ENCODE measurements at regions not wholly inside any gene's neighbourhood (a gene's known extent, or its start where the extent isn't known, plus 50 kb on each side); places are given as distances from the start of the nearest gene placed in this dataset.

DNA sequence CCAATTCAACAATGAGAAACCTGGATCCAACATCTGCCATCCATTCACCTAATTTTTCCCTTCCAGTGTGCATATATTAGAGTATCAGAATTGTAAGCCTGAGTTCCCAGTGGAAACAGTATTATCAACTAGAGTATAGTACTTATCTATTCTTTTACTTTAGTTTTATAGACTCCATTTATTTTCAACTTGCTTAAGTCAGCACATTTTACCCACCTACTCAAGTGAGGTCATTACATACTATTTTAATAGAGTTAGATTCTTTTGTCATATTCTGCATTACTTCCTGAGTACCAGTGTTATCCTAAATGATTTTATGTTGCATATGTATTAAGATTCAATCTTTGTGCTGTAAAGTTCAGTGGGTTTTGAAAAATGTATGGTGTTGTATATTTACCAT is 1393.3 kb downstream of the MAT2B start:
- Histone ChIP-seq H3K27ac (ENCODE audit: low read length) (no peak overlapping the region), H3K4me1 (ENCODE audit: control insufficient read depth, insufficient read depth, low read length) (no peaks in the 10 kb centered on the region), H3K36me3 (ENCODE audit: control insufficient read depth, insufficient read depth, low read length) (no peaks in the 10 kb centered on the region), H3K4me3 (ENCODE audit: low read length) (no peak overlapping the region), H3K27me3 (ENCODE audit: control insufficient read depth, insufficient read depth, low read length) (no peaks in the 10 kb centered on the region), H3K9me3 (ENCODE audit: control insufficient read depth, low read depth, low read length) (peaks cover 4% of the 10 kb centered on the region)
- DNase-seq: no peak

- no CpG with 5 or more reads among the region's 3 CpGs for WGBS (ENCODE audit: insufficient coverage, low lambda C conversion rate)
- no peaks in the 10 kb centered on the region for H3K9me3 ChIP-seq (ENCODE audit: control insufficient read depth, low read depth, low read length)
- no peaks in the 10 kb centered on the region for H3K27me3 ChIP-seq (ENCODE audit: control insufficient read depth, insufficient read depth, low read length)
- DNase-seq: no peak
- H3K27ac ChIP-seq (ENCODE audit: low read length): no peak overlapping the region
- H3K4me1 ChIP-seq (ENCODE audit: control insufficient read depth, insufficient read depth, low read length): no peaks in the 10 kb centered on the region
- no peaks in the 10 kb centered on the region for H3K36me3 ChIP-seq (ENCODE audit: control insufficient read depth, insufficient read depth, low read length)
- H3K4me3 ChIP-seq (ENCODE audit: low read length): no peak overlapping the region
These were observed 1404.3 kb downstream of the MAT2B start for GRCh38 chr5:164909673-164910072.

GRCh38 chr5:164921722-164922121 is 1416.3 kb downstream of the MAT2B start:
- no peak for DNase-seq
- H3K36me3 ChIP-seq (ENCODE audit: control insufficient read depth, insufficient read depth, low read length): no peaks in the 10 kb centered on the region
- H3K27ac ChIP-seq (ENCODE audit: low read length): no peak overlapping the region
- H3K4me3 ChIP-seq (ENCODE audit: low read length): no peak overlapping the region
- no peaks in the 10 kb centered on the region for H3K4me1 ChIP-seq (ENCODE audit: control insufficient read depth, insufficient read depth, low read length)
- H3K27me3 ChIP-seq (ENCODE audit: control insufficient read depth, insufficient read depth, low read length): no peaks in the 10 kb centered on the region
- H3K9me3 ChIP-seq (ENCODE audit: control insufficient read depth, low read depth, low read length): peaks cover 14% of the 10 kb centered on the region

- Histone ChIP-seq H3K4me1 (ENCODE audit: control insufficient read depth, insufficient read depth, low read length) (no peaks in the 10 kb centered on the region), H3K27me3 (ENCODE audit: control insufficient read depth, insufficient read depth, low read length) (no peaks in the 10 kb centered on the region), H3K27ac (ENCODE audit: low read length) (no peak overlapping the region), H3K4me3 (ENCODE audit: low read length) (no peak overlapping the region), H3K9me3 (ENCODE audit: control insufficient read depth, low read depth, low read length) (no peaks in the 10 kb centered on the region), H3K36me3 (ENCODE audit: control insufficient read depth, insufficient read depth, low read length) (no peaks in the 10 kb centered on the region)
- no peak for DNase-seq
- WGBS (ENCODE audit: insufficient coverage, low lambda C conversion rate): no CpG with 5 or more reads among the region's 7 CpGs
These were observed 1428.6 kb downstream of the MAT2B start for GRCh38 chr5:164934039-164934438.

DNA sequence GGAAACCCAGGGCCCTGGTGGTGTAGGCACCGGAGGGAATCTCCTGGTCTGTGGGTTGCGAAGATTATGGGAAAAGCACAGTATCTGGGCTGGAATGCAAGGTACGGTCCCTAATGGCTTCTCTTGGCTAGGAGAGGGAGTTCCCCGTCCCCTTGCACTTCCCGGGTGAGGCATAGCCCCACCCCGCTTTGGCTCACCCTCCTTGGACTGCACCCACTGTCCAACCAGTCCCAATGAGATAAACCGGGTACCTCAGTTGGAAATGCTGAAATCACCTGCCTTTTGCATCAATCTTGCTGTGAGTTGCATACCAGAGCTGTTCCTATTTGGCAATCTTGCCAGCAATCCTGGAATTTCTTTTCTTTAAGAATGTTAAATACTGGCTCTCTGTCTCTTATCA is 1429.1 kb downstream of the MAT2B start:
- WGBS (ENCODE audit: insufficient coverage, low lambda C conversion rate): no CpG with 5 or more reads among the region's 7 CpGs
- Histone ChIP-seq H3K27ac (ENCODE audit: low read length) (no peak overlapping the region), H3K4me3 (ENCODE audit: low read length) (no peak overlapping the region), H3K4me1 (ENCODE audit: control insufficient read depth, insufficient read depth, low read length) (no peaks in the 10 kb centered on the region), H3K27me3 (ENCODE audit: control insufficient read depth, insufficient read depth, low read length) (no peaks in the 10 kb centered on the region), H3K9me3 (ENCODE audit: control insufficient read depth, low read depth, low read length) (no peaks in the 10 kb centered on the region), H3K36me3 (ENCODE audit: control insufficient read depth, insufficient read depth, low read length) (no peaks in the 10 kb centered on the region)
- no peak for DNase-seq

DNA sequence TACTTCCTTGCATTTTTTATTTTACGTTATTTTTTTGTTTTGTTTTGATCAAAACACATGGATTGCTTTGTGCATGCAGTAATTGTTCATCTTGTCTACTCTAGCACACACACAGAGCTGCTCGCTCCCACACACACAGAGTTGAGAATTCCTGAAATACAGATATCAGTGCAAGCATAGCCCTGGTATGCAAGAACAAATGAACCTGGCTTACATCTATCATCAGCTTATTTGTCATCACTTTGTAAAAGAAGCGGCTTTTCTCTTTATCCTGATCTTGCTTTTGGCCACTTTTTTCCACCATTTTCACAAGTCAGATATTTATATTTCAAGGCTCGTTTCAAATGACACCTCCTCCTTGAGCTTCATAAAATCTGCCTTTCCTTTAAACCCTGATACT is 1435.7 kb downstream of the MAT2B start:
- Histone ChIP-seq H3K9me3 (ENCODE audit: control insufficient read depth, low read depth, low read length) (no peaks in the 10 kb centered on the region), H3K36me3 (ENCODE audit: control insufficient read depth, insufficient read depth, low read length) (no peaks in the 10 kb centered on the region), H3K4me3 (ENCODE audit: low read length) (no peak overlapping the region), H3K27ac (ENCODE audit: low read length) (no peak overlapping the region), H3K27me3 (ENCODE audit: control insufficient read depth, insufficient read depth, low read length) (no peaks in the 10 kb centered on the region), H3K4me1 (ENCODE audit: control insufficient read depth, insufficient read depth, low read length) (no peaks in the 10 kb centered on the region)
- WGBS (ENCODE audit: insufficient coverage, low lambda C conversion rate): 81% methylated on average over 2 of the region's 4 CpGs
- no peak for DNase-seq

DNA sequence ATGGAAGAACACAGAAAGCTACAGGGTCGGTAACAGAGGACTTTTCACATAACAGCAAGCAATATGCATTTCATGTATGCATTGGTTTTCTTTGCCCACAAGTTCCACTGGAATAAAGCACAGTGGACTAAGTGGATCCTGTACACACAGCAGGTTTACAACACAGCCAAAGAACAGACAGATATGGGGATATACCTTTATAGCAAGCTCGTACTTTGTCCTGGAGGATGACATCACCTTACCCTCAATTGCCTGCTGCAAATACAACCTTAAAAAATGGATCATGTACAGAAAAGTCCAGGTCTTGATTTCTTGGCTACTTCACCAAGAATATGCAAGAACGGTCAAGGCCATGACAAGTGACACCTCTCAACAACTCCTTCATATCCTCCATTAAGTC is 1445.5 kb downstream of the MAT2B start:
- H3K27me3 ChIP-seq (ENCODE audit: control insufficient read depth, insufficient read depth, low read length): no peaks in the 10 kb centered on the region
- H3K4me1 ChIP-seq (ENCODE audit: control insufficient read depth, insufficient read depth, low read length): no peaks in the 10 kb centered on the region
- H3K36me3 ChIP-seq (ENCODE audit: control insufficient read depth, insufficient read depth, low read length): no peaks in the 10 kb centered on the region
- no peaks in the 10 kb centered on the region for H3K9me3 ChIP-seq (ENCODE audit: control insufficient read depth, low read depth, low read length)
- H3K27ac ChIP-seq (ENCODE audit: low read length): no peak overlapping the region
- WGBS (ENCODE audit: insufficient coverage, low lambda C conversion rate): 50% methylated on average over 2 of the region's 3 CpGs
- H3K4me3 ChIP-seq (ENCODE audit: low read length): no peak overlapping the region
- DNase-seq: peak; percentile 27 to 72

- Histone ChIP-seq H3K36me3 (ENCODE audit: control insufficient read depth, insufficient read depth, low read length) (no peaks in the 10 kb centered on the region), H3K27me3 (ENCODE audit: control insufficient read depth, insufficient read depth, low read length) (no peaks in the 10 kb centered on the region), H3K4me3 (ENCODE audit: low read length) (no peak overlapping the region), H3K27ac (ENCODE audit: low read length) (no peak overlapping the region), H3K4me1 (ENCODE audit: control insufficient read depth, insufficient read depth, low read length) (no peaks in the 10 kb centered on the region), H3K9me3 (ENCODE audit: control insufficient read depth, low read depth, low read length) (no peaks in the 10 kb centered on the region)
- WGBS (ENCODE audit: insufficient coverage, low lambda C conversion rate): no CpG with 5 or more reads among the region's 2 CpGs
- DNase-seq: no peak
These were observed 1446.2 kb downstream of the MAT2B start for GRCh38 chr5:164951570-164951969.

- Histone ChIP-seq H3K4me1 (ENCODE audit: control insufficient read depth, insufficient read depth, low read length) (no peaks in the 10 kb centered on the region), H3K27ac (ENCODE audit: low read length) (no peak overlapping the region), H3K36me3 (ENCODE audit: control insufficient read depth, insufficient read depth, low read length) (no peaks in the 10 kb centered on the region), H3K9me3 (ENCODE audit: control insufficient read depth, low read depth, low read length) (no peaks in the 10 kb centered on the region), H3K4me3 (ENCODE audit: low read length) (no peak overlapping the region), H3K27me3 (ENCODE audit: control insufficient read depth, insufficient read depth, low read length) (no peaks in the 10 kb centered on the region)
- 97% methylated on average over 4 of the region's 5 CpGs for WGBS (ENCODE audit: insufficient coverage, low lambda C conversion rate)
- no peak for DNase-seq
These were observed 1453.3 kb downstream of the MAT2B start for GRCh38 chr5:164958688-164959087.

- H3K9me3 ChIP-seq (ENCODE audit: control insufficient read depth, low read depth, low read length): no peaks in the 10 kb centered on the region
- no peaks in the 10 kb centered on the region for H3K36me3 ChIP-seq (ENCODE audit: control insufficient read depth, insufficient read depth, low read length)
- no peak overlapping the region for H3K27ac ChIP-seq (ENCODE audit: low read length)
- 96% methylated on average over 3 of the region's 4 CpGs for WGBS (ENCODE audit: insufficient coverage, low lambda C conversion rate)
- H3K27me3 ChIP-seq (ENCODE audit: control insufficient read depth, insufficient read depth, low read length): no peaks in the 10 kb centered on the region
- DNase-seq: no peak
- H3K4me3 ChIP-seq (ENCODE audit: low read length): no peak overlapping the region
- H3K4me1 ChIP-seq (ENCODE audit: control insufficient read depth, insufficient read depth, low read length): no peaks in the 10 kb centered on the region
These were observed 1454.3 kb downstream of the MAT2B start for GRCh38 chr5:164959761-164960160.

DNA sequence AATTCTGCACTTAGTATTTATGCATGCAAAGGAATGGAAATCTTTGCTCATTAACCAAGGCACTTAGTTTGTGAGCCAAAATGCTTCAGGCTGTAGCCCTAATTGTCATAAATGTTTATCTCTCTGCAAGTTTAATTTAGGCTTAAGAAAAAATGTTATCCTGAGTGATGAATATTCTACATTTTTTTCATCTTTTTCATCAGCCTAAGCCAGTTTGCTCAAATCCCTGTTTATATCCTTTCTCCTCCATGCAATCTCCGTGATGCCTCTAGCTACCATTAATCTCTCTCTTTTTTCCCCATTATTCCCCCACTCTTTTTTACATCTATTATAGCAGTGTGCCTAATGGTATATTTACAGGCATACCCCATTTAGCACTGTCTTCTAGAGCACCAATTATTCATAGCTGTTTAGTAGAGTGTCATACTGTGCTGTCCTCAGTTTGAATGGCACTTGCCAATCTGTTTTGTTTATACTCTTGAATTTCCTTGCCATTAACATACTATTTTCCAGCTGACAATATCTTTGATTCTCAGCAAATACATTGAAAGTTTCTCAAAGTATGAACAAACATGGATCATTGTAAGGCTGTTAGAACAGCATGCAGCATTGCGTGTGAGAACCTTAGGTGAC is 1457.0 kb downstream of the MAT2B start:
- no peak for DNase-seq
- Histone ChIP-seq H3K36me3 (ENCODE audit: control insufficient read depth, insufficient read depth, low read length) (no peaks in the 10 kb centered on the region), H3K27me3 (ENCODE audit: control insufficient read depth, insufficient read depth, low read length) (no peaks in the 10 kb centered on the region), H3K4me1 (ENCODE audit: control insufficient read depth, insufficient read depth, low read length) (no peaks in the 10 kb centered on the region), H3K27ac (ENCODE audit: low read length) (no peak overlapping the region), H3K4me3 (ENCODE audit: low read length) (no peak overlapping the region), H3K9me3 (ENCODE audit: control insufficient read depth, low read depth, low read length) (no peaks in the 10 kb centered on the region)
- WGBS (ENCODE audit: insufficient coverage, low lambda C conversion rate): 86% methylated on average over 2 of the region's 2 CpGs
